IMR-90 (cell line): ENCODE measurements at regions not wholly inside any gene's neighbourhood (a gene's known extent, or its start where the extent isn't known, plus 50 kb on each side); places are given as distances from the start of the nearest gene placed in this dataset.

Source experiments
- ATAC-seq: fragments of 200-7000 bp; cut with Tn5 transposase; 2 replicates; pipeline ENCODE4 v1.9.1; 2020; ENCODE audit warnings: low read depth, mild to moderate bottlenecking, moderate library complexity
- BruUV-seq: library from RNA; stranded (reverse); fragments of 400-500 nt; replicated peaks from 2 replicates; lab custom pipeline; 2021; lab: Mats Ljungman, UMichigan
- CTCF ChIA-PET: fragments of 300-600 bp; formaldehyde crosslinking; extraction: SDS; loops from one replicate; lab custom pipeline; 2021; ENCODE audit warnings: antibody characterized with exemption; lab: Yijun Ruan, JAX
- POLR2A ChIA-PET: fragments of 300-600 bp; sonication (Branson Sonifier 250); formaldehyde crosslinking; loops from one replicate; lab custom pipeline; 2022; ENCODE audit warnings: antibody characterized with exemption; ENCODE audit not compliant: unreplicated experiment; lab: Charles Lee
- DNase-seq: peaks from one replicate; pipeline ENCODE4 v3.0.0; 2013
- H2AFZ ChIP-seq: replicated peaks from 2 replicates; pipeline ENCODE3; 2013; ENCODE audit warnings: low read length, mild to moderate bottlenecking; ENCODE audit not compliant: poor library complexity
- H2AK5ac ChIP-seq: 2 replicates; pipeline ENCODE4 v1.6.1; 2013; ENCODE audit warnings: low read depth, low read length, inconsistent platforms
- H2AK9ac ChIP-seq: replicated peaks from 2 replicates; pipeline ENCODE3; 2013; ENCODE audit warnings: mild to moderate bottlenecking, low read depth, low read length, moderate library complexity; ENCODE audit not compliant: poor library complexity
- H2BK120ac ChIP-seq: 2 replicates; pipeline ENCODE4 v1.6.1; 2013; ENCODE audit warnings: low read depth, low read length, inconsistent platforms
- H2BK15ac ChIP-seq: 3 replicates; pipeline ENCODE4 v1.6.1; 2013; ENCODE audit warnings: low read depth, low read length, inconsistent platforms
- H2BK20ac ChIP-seq: 2 replicates; pipeline ENCODE4 v1.6.1; 2013; ENCODE audit warnings: low read depth, mild to moderate bottlenecking, inconsistent platforms, low read length, moderate library complexity
- H2BK5ac ChIP-seq: 2 replicates; pipeline ENCODE4 v1.6.1; 2013; ENCODE audit warnings: mild to moderate bottlenecking, low read depth, low read length, inconsistent platforms; ENCODE audit not compliant: poor library complexity, severe bottlenecking
- H3K14ac ChIP-seq: replicated peaks from 2 replicates; pipeline ENCODE4 v1.6.1; 2013; ENCODE audit warnings: low read depth, low read length, inconsistent platforms
- H3K18ac ChIP-seq: 2 replicates; pipeline ENCODE4 v1.6.1; 2013; ENCODE audit warnings: low read depth, low read length, control low read depth
- H3K23ac ChIP-seq: 2 replicates; pipeline ENCODE4 v1.6.1; 2013; ENCODE audit warnings: low read depth, low read length, inconsistent platforms
- H3K27ac ChIP-seq: 2 replicates; pipeline ENCODE4 v1.5.1; 2013; ENCODE audit warnings: mild to moderate bottlenecking, control low read depth, low read length; ENCODE audit not compliant: insufficient read depth
- H3K27me3 ChIP-seq: 2 replicates; pipeline ENCODE4 v1.6.1; 2013; ENCODE audit warnings: low read length; ENCODE audit not compliant: control insufficient read depth, insufficient read depth
- H3K36me3 ChIP-seq: 2 replicates; pipeline ENCODE4 v1.6.1; 2013; ENCODE audit warnings: low read length, mixed read lengths; ENCODE audit not compliant: control insufficient read depth, insufficient read depth
- H3K4ac ChIP-seq: 2 replicates; pipeline ENCODE4 v1.6.1; 2013; ENCODE audit warnings: low read depth, low read length, inconsistent platforms
- H3K4me1 ChIP-seq: 2 replicates; pipeline ENCODE4 v1.6.1; 2013; ENCODE audit warnings: low read length, mixed read lengths; ENCODE audit not compliant: control insufficient read depth, insufficient read depth
- H3K4me2 ChIP-seq: 2 replicates; pipeline ENCODE4 v1.6.1; 2013; ENCODE audit warnings: low read depth, mild to moderate bottlenecking, control low read depth, low read length, moderate library complexity
- H3K4me3 ChIP-seq: 2 replicates; pipeline ENCODE4 v1.5.1; 2013; ENCODE audit warnings: low read depth, mild to moderate bottlenecking, control low read depth, low read length, moderate library complexity; ENCODE audit not compliant: insufficient read depth
- H3K56ac ChIP-seq: 2 replicates; pipeline ENCODE4 v1.6.1; 2013; ENCODE audit warnings: low read length, inconsistent platforms; ENCODE audit not compliant: insufficient read depth; ENCODE audit errors: extremely low read depth
- H3K79me1 ChIP-seq, 2 experiments: 2 replicates each; pipeline ENCODE4 v1.6.1; 2013; ENCODE audit warnings: low read length in 2 of 2, inconsistent platforms in 1 of 2, low read depth in 1 of 2
- H3K9ac ChIP-seq: 2 replicates; pipeline ENCODE4 v1.6.1; 2013; ENCODE audit warnings: low read depth, low read length, control low read depth
- H3K9me1 ChIP-seq: 2 replicates; pipeline ENCODE4 v1.6.1; 2013; ENCODE audit warnings: low read length, inconsistent platforms; ENCODE audit not compliant: insufficient read depth
- H3K9me3 ChIP-seq: 2 replicates; pipeline ENCODE4 v1.6.1; 2013; ENCODE audit warnings: low read length; ENCODE audit not compliant: control insufficient read depth, insufficient read depth
- H4K20me1 ChIP-seq: 2 replicates; pipeline ENCODE4 v1.6.1; 2013; ENCODE audit warnings: low read length, inconsistent platforms; ENCODE audit not compliant: insufficient read depth
- H4K5ac ChIP-seq: 2 replicates; pipeline ENCODE4 v1.6.1; 2013; ENCODE audit warnings: mild to moderate bottlenecking, low read depth, low read length, control low read depth
- H4K8ac ChIP-seq, 2 experiments: 2 replicates each; pipeline ENCODE4 v1.6.1; 2013; ENCODE audit warnings: low read depth in 2 of 2, low read length in 2 of 2, control low read depth in 1 of 2, inconsistent platforms in 1 of 2
- H4K91ac ChIP-seq: 2 replicates; pipeline ENCODE4 v1.6.1; 2013; ENCODE audit warnings: low read depth, low read length, inconsistent platforms; ENCODE audit not compliant: insufficient read depth
- BHLHE40 ChIP-seq: fragments of 150-350 bp; IDR thresholded peaks from 2 replicates; pipeline ENCODE4 v1.6.1; 2016; ENCODE audit warnings: mild to moderate bottlenecking, low read depth, low read length
- FOS ChIP-seq: fragments of 150-350 bp; IDR thresholded peaks from 2 replicates; pipeline ENCODE4 v1.6.1; 2016; ENCODE audit warnings: low read depth, low read length
- MAZ ChIP-seq: IDR thresholded peaks from 2 replicates; pipeline ENCODE4 v1.6.1; 2012; ENCODE audit warnings: low read depth, mild to moderate bottlenecking, low read length, improper control_type of control experiment, moderate library complexity, borderline replicate concordance
- MXI1 ChIP-seq: IDR thresholded peaks from 2 replicates; pipeline ENCODE4 v1.6.1; 2012; ENCODE audit warnings: low read depth, mild to moderate bottlenecking, low read length, moderate library complexity, borderline replicate concordance
- NFE2L2 ChIP-seq: fragments of 150-350 bp; IDR thresholded peaks from 2 replicates; pipeline ENCODE4 v1.6.1; 2016; ENCODE audit warnings: low read depth, mild to moderate bottlenecking, low read length
- POLR2A ChIP-seq: IDR thresholded peaks from 2 replicates; pipeline ENCODE4 v1.6.1; 2012; ENCODE audit warnings: mild to moderate bottlenecking, low read depth, low read length
- RFX5 ChIP-seq: IDR thresholded peaks from 2 replicates; pipeline ENCODE4 v1.8.0; 2012; ENCODE audit warnings: low read depth, mild to moderate bottlenecking, low read length, moderate library complexity
- WGBS, 2 experiments: methylation state at CpG; one replicate each; pipeline versions ENCODE4 v1.1.5 to v1.1.7; 2013; ENCODE audit warnings: missing lambda C conversion rate in 2 of 2; ENCODE audit not compliant: insufficient read length in 1 of 2; ENCODE audit errors: extremely low coverage in 2 of 2; 5-methylcytosine and 5-hydroxymethylcytosine counted together
- dilution Hi-C: fragments of 300-500 bp; cut with HindIII; formaldehyde crosslinking; loops from one replicate; pipeline ENCODE4 v1.14.3; 2018; ENCODE audit warnings: low sequenced_read_pairs; ENCODE audit not compliant: unreplicated experiment
- in situ Hi-C: fragments of 300-500 bp; cut with MboI; formaldehyde crosslinking; loops from 3 replicates; pipeline ENCODE4 v1.14.3; 2019; ENCODE audit warnings: low sequenced_read_pairs, inconsistent platforms, mixed read lengths
- intact Hi-C: fragments of 100-400 bp; cut with micrococcal nuclease; formaldehyde crosslinking; loops from 2 replicates; pipeline ENCODE4 v1.10.0; 2022
- TF ChIP-seq, protein P1 (sequence below): fragments of 150-350 bp; IDR thresholded peaks from 2 replicates; pipeline ENCODE4 v1.6.1; 2016; ENCODE audit warnings: low read depth, mild to moderate bottlenecking, low read length, moderate library complexity, borderline replicate concordance
- TF ChIP-seq, protein P2 (sequence below): fragments of 150-350 bp; IDR thresholded peaks from 2 replicates; pipeline ENCODE4 v1.6.1; 2017; ENCODE audit warnings: mild to moderate bottlenecking, antibody characterized with exemption, low read length, low read depth

GRCh38 chr1:38365242-38365641, 318.6 kb upstream of the POU3F1 start:
- no peak for DNase-seq
- no peak overlapping the region for H3K18ac ChIP-seq
- H2AK5ac ChIP-seq, result no peak overlapping the region
- H4K20me1 ChIP-seq, result no peaks in the 10 kb centered on the region
- H2AFZ ChIP-seq, result no peak overlapping the region
- H3K4ac ChIP-seq, result no peak overlapping the region
- no peak overlapping the region for H2BK20ac ChIP-seq
- ChIA-PET CTCF (no interaction called here), POLR2A (no interaction called here)
- BruUV-seq, result no TSS peak
- ATAC-seq, result no peak
- H3K27me3 ChIP-seq, result no peaks in the 10 kb centered on the region
- intact Hi-C loops (no loop called here), dilution Hi-C loops (no loop called here), in situ Hi-C loops (no loop called here)
- H2BK15ac ChIP-seq, result no peak overlapping the region
- H3K9ac ChIP-seq, result no peak overlapping the region
- no peaks in the 10 kb centered on the region for H3K4me1 ChIP-seq
- no peak overlapping the region for H3K56ac ChIP-seq
- H4K91ac ChIP-seq, result no peak overlapping the region
- H3K4me3 ChIP-seq, result no peak overlapping the region
- H3K79me1 ChIP-seq, result no peaks in the 10 kb centered on the region
- no CpG with 5 or more reads among the region's 1 CpG for WGBS, 2 experiments
- H3K9me1 ChIP-seq, result no peaks in the 10 kb centered on the region
- no peak overlapping the region for H3K27ac ChIP-seq
- H2AK9ac ChIP-seq, result no peak overlapping the region
- no peaks in the 10 kb centered on the region for H3K9me3 ChIP-seq
- H3K23ac ChIP-seq, result no peak overlapping the region
- H3K14ac ChIP-seq, result no peak overlapping the region
- no peak overlapping the region for H2BK120ac ChIP-seq
- no peak for TF ChIP-seq FOS
- TF ChIP-seq MAZ, result no peak
- no peak for TF ChIP-seq RFX5
- no peak for TF ChIP-seq MXI1
- no peak for TF ChIP-seq BHLHE40
- TF ChIP-seq NFE2L2, result no peak
- no peak for TF ChIP-seq POLR2A
- TF ChIP-seq, protein P1, sequence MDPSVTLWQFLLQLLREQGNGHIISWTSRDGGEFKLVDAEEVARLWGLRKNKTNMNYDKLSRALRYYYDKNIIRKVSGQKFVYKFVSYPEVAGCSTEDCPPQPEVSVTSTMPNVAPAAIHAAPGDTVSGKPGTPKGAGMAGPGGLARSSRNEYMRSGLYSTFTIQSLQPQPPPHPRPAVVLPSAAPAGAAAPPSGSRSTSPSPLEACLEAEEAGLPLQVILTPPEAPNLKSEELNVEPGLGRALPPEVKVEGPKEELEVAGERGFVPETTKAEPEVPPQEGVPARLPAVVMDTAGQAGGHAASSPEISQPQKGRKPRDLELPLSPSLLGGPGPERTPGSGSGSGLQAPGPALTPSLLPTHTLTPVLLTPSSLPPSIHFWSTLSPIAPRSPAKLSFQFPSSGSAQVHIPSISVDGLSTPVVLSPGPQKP, result no peak
- TF ChIP-seq, protein P2, sequence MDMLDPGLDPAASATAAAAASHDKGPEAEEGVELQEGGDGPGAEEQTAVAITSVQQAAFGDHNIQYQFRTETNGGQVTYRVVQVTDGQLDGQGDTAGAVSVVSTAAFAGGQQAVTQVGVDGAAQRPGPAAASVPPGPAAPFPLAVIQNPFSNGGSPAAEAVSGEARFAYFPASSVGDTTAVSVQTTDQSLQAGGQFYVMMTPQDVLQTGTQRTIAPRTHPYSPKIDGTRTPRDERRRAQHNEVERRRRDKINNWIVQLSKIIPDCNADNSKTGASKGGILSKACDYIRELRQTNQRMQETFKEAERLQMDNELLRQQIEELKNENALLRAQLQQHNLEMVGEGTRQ, result no peak
- H4K5ac ChIP-seq, result no peak overlapping the region
- H2BK5ac ChIP-seq, result no peak overlapping the region
- no peak overlapping the region for H3K4me2 ChIP-seq
- H3K36me3 ChIP-seq, result no peaks in the 10 kb centered on the region
- H4K8ac ChIP-seq, result no peak overlapping the region
